PC-9 (cell line): ENCODE measurements at regions not wholly inside any gene's neighbourhood (a gene's known extent, or its start where the extent isn't known, plus 50 kb on each side); places are given as distances from the start of the nearest gene placed in this dataset.

Experiments
- BruUV-seq: library from RNA; stranded (reverse); fragments of 400-500 nt; replicated peaks from 2 replicates; lab custom pipeline; 2021; lab: Mats Ljungman, UMichigan
- CTCF ChIA-PET: fragments of 300-600 bp; sonication (Branson Sonifier 250); formaldehyde crosslinking; loops from one replicate; lab custom pipeline; 2022; ENCODE audit warnings: antibody characterized with exemption; lab: Charles Lee
- POLR2A ChIA-PET: fragments of 300-600 bp; sonication (Branson Sonifier 250); formaldehyde crosslinking; loops from one replicate; lab custom pipeline; 2022; ENCODE audit warnings: antibody characterized with exemption; ENCODE audit not compliant: unreplicated experiment; lab: Charles Lee
- DNase-seq, 2 experiments: peaks; one replicate each; pipeline versions ENCODE4 v3.0.0 to v3.0.0-alpha.2; 2015 to 2022; ENCODE audit warnings: mixed read lengths in 1 of 2
- H2AFZ ChIP-seq: fragments of 200-600 bp; sonication (generic); 2 replicates; pipeline ENCODE4 v1.8.1; 2017; ENCODE audit warnings: antibody characterized with exemption
- H3F3A ChIP-seq: fragments of 200-600 bp; sonication (generic); 2 replicates; pipeline ENCODE4 v1.8.1; 2017; ENCODE audit warnings: antibody characterized with exemption, mild to moderate bottlenecking, low read depth; ENCODE audit not compliant: insufficient read depth
- H3K27ac ChIP-seq: fragments of 200-600 bp; sonication (generic); 2 replicates; pipeline ENCODE4 v1.6.1; 2016; ENCODE audit warnings: mixed run types
- H3K27me3 ChIP-seq: fragments of 200-600 bp; sonication (generic); 2 replicates; pipeline ENCODE4 v1.6.1; 2016; ENCODE audit warnings: low read depth, mixed run types; ENCODE audit not compliant: insufficient read depth
- H3K36me3 ChIP-seq: fragments of 200-600 bp; sonication (generic); 2 replicates; pipeline ENCODE4 v1.6.1; 2016; ENCODE audit warnings: low read depth, mixed run types
- H3K4me1 ChIP-seq: fragments of 200-600 bp; sonication (generic); replicated peaks from 2 replicates; pipeline ENCODE4 v1.6.1; 2016; ENCODE audit warnings: mixed run types; ENCODE audit not compliant: insufficient read depth
- H3K4me2 ChIP-seq: fragments of 200-600 bp; sonication (generic); 2 replicates; pipeline ENCODE4 v1.6.1; 2017; ENCODE audit warnings: mixed run types
- H3K4me3 ChIP-seq: fragments of 200-600 bp; sonication (generic); 2 replicates; pipeline ENCODE4 v1.6.1; 2016; ENCODE audit warnings: mixed run types
- H3K79me2 ChIP-seq: fragments of 200-600 bp; sonication (generic); 2 replicates; pipeline ENCODE4 v1.6.1; 2017; ENCODE audit warnings: low read depth, mixed run types
- H3K9me2 ChIP-seq: fragments of 200-600 bp; sonication (generic); 2 replicates; pipeline ENCODE4 v1.8.1; 2017; ENCODE audit warnings: mild to moderate bottlenecking; ENCODE audit not compliant: insufficient read depth
- H3K9me3 ChIP-seq: fragments of 200-600 bp; sonication (generic); 2 replicates; pipeline ENCODE4 v1.8.1; 2016; ENCODE audit warnings: low read depth; ENCODE audit not compliant: insufficient read depth
- H4K20me1 ChIP-seq: fragments of 200-600 bp; sonication (generic); 2 replicates; pipeline ENCODE4 v1.8.1; 2017; ENCODE audit not compliant: insufficient read depth
- EZH2 ChIP-seq: fragments of 200-600 bp; sonication (generic); IDR thresholded peaks from 2 replicates; pipeline ENCODE4 v1.8.0; 2017; ENCODE audit warnings: antibody characterized with exemption, low read depth
- intact Hi-C: fragments of 100-400 bp; cut with micrococcal nuclease; formaldehyde crosslinking; loops from one replicate; pipeline ENCODE4 v1.10.0; 2022; ENCODE audit not compliant: unreplicated experiment
- TF ChIP-seq, protein P1 (sequence below): fragments of 200-600 bp; sonication (generic); conservative IDR thresholded peaks from 2 replicates; pipeline ENCODE4 v1.6.1; 2017; ENCODE audit warnings: mixed run types, antibody characterized with exemption, mild to moderate bottlenecking, moderate library complexity

DNA sequence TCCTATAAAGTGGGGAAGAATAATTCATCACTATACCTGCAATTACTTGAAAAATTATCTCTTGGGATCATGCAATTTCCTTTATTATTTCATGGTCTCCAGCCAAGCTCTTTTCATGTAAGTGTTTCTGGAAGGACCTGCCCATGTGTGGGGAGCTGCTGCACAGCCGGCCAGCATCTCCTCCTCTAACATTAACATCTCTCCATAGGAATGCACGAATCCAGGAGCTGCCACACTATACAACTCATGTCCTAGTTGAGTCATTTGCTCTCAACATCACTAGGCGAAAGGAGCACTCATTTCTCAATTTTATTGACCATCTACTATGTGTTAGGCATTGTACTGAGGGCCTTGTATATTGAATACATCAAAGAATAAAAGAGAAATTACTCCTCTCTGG lies 144.3 kb upstream of the ERBB4 start:
- Histone ChIP-seq H4K20me1 (no peaks in the 10 kb centered on the region), H2AFZ (no peak overlapping the region), H3K79me2 (no peaks in the 10 kb centered on the region), H3K9me3 (no peaks in the 10 kb centered on the region), H3F3A (no peaks in the 10 kb centered on the region), H3K4me1 (0 out of 2 replicates have a peak, but pooled peaks cover 6% of the 10 kb centered on the region), H3K4me2 (no peak overlapping the region), H3K27ac (no peak overlapping the region), H3K36me3 (no peaks in the 10 kb centered on the region), H3K9me2 (no peaks in the 10 kb centered on the region), H3K27me3 (no peaks in the 10 kb centered on the region), H3K4me3 (no peak overlapping the region)
- DNase-seq: no peak
- no TSS peak for BruUV-seq
- CTCF ChIA-PET: no interaction called here
- intact Hi-C loops: no loop called here
- POLR2A ChIA-PET: no interaction called here
- no peak for TF ChIP-seq EZH2
- TF ChIP-seq, protein P1, sequence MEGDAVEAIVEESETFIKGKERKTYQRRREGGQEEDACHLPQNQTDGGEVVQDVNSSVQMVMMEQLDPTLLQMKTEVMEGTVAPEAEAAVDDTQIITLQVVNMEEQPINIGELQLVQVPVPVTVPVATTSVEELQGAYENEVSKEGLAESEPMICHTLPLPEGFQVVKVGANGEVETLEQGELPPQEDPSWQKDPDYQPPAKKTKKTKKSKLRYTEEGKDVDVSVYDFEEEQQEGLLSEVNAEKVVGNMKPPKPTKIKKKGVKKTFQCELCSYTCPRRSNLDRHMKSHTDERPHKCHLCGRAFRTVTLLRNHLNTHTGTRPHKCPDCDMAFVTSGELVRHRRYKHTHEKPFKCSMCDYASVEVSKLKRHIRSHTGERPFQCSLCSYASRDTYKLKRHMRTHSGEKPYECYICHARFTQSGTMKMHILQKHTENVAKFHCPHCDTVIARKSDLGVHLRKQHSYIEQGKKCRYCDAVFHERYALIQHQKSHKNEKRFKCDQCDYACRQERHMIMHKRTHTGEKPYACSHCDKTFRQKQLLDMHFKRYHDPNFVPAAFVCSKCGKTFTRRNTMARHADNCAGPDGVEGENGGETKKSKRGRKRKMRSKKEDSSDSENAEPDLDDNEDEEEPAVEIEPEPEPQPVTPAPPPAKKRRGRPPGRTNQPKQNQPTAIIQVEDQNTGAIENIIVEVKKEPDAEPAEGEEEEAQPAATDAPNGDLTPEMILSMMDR: no peak

DNA sequence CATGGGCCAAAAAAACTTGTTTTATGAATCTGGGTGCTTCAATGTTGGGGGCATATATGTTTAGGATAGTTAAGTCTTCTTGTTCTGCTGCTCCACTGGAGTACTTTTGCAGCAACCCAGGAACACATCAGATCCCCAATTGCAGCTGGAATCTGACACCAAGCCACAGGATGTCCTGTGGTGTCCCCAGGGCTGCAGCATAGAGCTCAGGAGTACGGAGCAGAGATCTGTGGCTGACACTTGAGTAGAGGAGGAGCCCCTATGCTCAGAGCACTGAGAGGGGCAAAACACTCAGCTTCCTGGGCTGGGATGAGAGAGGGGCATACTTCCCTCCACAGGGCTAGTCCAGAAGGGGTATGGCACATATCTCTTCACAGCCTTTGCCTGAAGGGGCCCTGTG lies 138.9 kb upstream of the ERBB4 start:
- DNase-seq: no peak
- Histone ChIP-seq H3K4me3 (no peak overlapping the region), H3K4me1 (no peaks in the 10 kb centered on the region), H4K20me1 (no peaks in the 10 kb centered on the region), H2AFZ (no peak overlapping the region), H3K79me2 (no peaks in the 10 kb centered on the region), H3K4me2 (no peak overlapping the region), H3K9me2 (no peaks in the 10 kb centered on the region), H3K27ac (no peak overlapping the region), H3F3A (no peaks in the 10 kb centered on the region), H3K9me3 (no peaks in the 10 kb centered on the region; the same call in 1 of the 2 replicates), H3K27me3 (no peaks in the 10 kb centered on the region), H3K36me3 (no peaks in the 10 kb centered on the region)
- TF ChIP-seq, protein P1: no peak
- TF ChIP-seq EZH2: no peak
- POLR2A ChIA-PET: no interaction called here
- BruUV-seq: no TSS peak
- intact Hi-C loops: no loop called here
- CTCF ChIA-PET: no interaction called here

DNA sequence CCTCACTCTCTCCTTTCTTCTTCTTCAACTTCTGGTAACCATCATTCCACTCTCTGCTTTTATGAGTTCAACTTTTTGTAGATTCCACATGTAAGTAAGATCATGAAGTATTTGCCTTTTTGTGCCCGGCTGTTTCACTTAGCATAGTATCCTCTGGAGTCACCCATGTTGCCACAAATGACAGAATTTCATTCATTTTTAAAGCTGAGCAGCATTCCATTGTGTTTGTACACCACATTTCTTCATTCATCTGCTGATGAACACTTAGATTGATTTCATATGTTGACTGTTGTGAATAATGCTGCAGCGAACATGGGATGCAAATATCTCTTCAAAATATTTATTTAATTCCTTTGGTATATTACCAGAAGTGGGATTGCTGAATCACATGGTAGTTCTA lies 133.6 kb upstream of the ERBB4 start:
- H3K36me3 ChIP-seq: no peaks in the 10 kb centered on the region
- no peaks in the 10 kb centered on the region for H3K4me1 ChIP-seq
- no peak overlapping the region for H3K4me2 ChIP-seq
- H3K4me3 ChIP-seq: no peak overlapping the region
- no peak for TF ChIP-seq EZH2
- TF ChIP-seq, protein P1: no peak
- H3K9me2 ChIP-seq: no peaks in the 10 kb centered on the region
- no peak for DNase-seq
- CTCF ChIA-PET: no interaction called here
- intact Hi-C loops: loop anchor here (5.0 kb wide), 1 partner anchor 75 kb away; no protein-coding TSS in a partner anchor
- no peak overlapping the region for H3K27ac ChIP-seq
- no peak overlapping the region for H2AFZ ChIP-seq
- H3K27me3 ChIP-seq: no peaks in the 10 kb centered on the region
- no TSS peak for BruUV-seq
- no peaks in the 10 kb centered on the region; the same call in 1 of the 2 replicates for H3K9me3 ChIP-seq
- no peaks in the 10 kb centered on the region for H4K20me1 ChIP-seq
- H3K79me2 ChIP-seq: no peaks in the 10 kb centered on the region
- POLR2A ChIA-PET: no interaction called here
- no peaks in the 10 kb centered on the region for H3F3A ChIP-seq
